Kidney (tissue), 13 donors: ENCODE measurements at regions not wholly inside any gene's neighbourhood (a gene's known extent, or its start where the extent isn't known, plus 50 kb on each side); places are given as distances from the start of the nearest gene placed in this dataset.

Experiments used
- DNase-seq, 5 donors: peaks; one replicate each; pipeline ENCODE4 v3.0.0-alpha.2; 2013 to 2020
- FAIRE-seq: peaks from 2 replicates; lab custom pipeline; 2012; peaks lifted over from hg19 to GRCh38; lab: Jason Lieb, UNC
- H3K27ac ChIP-seq, 2 donors: one replicate each; pipeline ENCODE4 v1.7.0; 2013; ENCODE audit warnings: low read depth in 2 of 2, low read length in 2 of 2, inconsistent platforms in 1 of 2
- H3K27me3 ChIP-seq: one replicate; pipeline ENCODE4 v1.7.1; 2013; ENCODE audit warnings: low read length, inconsistent platforms; ENCODE audit not compliant: control insufficient read depth, insufficient read depth
- H3K36me3 ChIP-seq, 3 donors: one replicate each; pipeline versions ENCODE4 v1.7.0 to v1.7.1; 2013; ENCODE audit warnings: low read length in 3 of 3, control low read depth in 1 of 3, inconsistent platforms in 1 of 3; ENCODE audit not compliant: insufficient read depth in 3 of 3, control insufficient read depth in 2 of 3
- H3K4me1 ChIP-seq, 3 donors: one replicate each; pipeline versions ENCODE4 v1.7.0 to v1.7.1; 2013; ENCODE audit warnings: low read length in 3 of 3, inconsistent platforms in 1 of 3, low read depth in 1 of 3; ENCODE audit not compliant: control insufficient read depth in 2 of 3, insufficient read depth in 2 of 3
- H3K4me3 ChIP-seq, 3 donors: one replicate each; pipeline versions ENCODE4 v1.7.0 to v1.8.1; 2013; ENCODE audit warnings: low read length in 3 of 3, control low read depth in 1 of 3, inconsistent platforms in 1 of 3
- H3K9ac ChIP-seq, 3 donors: one replicate each; pipeline versions ENCODE4 v1.7.0 to v1.7.1; 2013; ENCODE audit warnings: low read length in 3 of 3, control low read depth in 1 of 3, inconsistent platforms in 1 of 3
- H3K9me3 ChIP-seq, 3 donors: one replicate each; pipeline versions ENCODE4 v1.7.0 to v1.7.1; 2013; ENCODE audit warnings: low read length in 3 of 3, control low read depth in 1 of 3, inconsistent platforms in 1 of 3; ENCODE audit not compliant: control insufficient read depth in 2 of 3, insufficient read depth in 1 of 3
- CTCF ChIP-seq: IDR thresholded peaks from 3 replicates; pipeline ENCODE4 v1.5.1; 2012; ENCODE audit warnings: mild to moderate bottlenecking, moderate library complexity, borderline replicate concordance; ENCODE audit not compliant: insufficient read depth; ENCODE audit errors: extremely low read depth
- intact Hi-C: fragments of 100-400 bp; cut with DNase I; formaldehyde crosslinking; loops from one replicate; pipeline ENCODE4 v1.11.1; 2022
- donor health status: control.
- donor health status: control.
- donor health status: control.
- donor health status: control.
- donor health status: control.
- donor health status: DM: yes; HTN: yes; CAD: no.
- donor health status: Normal renal cell carcinoma (clear cell type).

GRCh38 chr16:80862160-80862705 lies 57.8 kb upstream of the CDYL2 start:
- no peak for TF ChIP-seq CTCF
- DNase-seq (no peak), FAIRE-seq (no peak)
- Histone ChIP-seq H3K4me1 (no peaks in the 10 kb centered on the region), H3K36me3 (no peaks in the 10 kb centered on the region), H3K9me3 (peaks cover 0 to 3% (median 0%) of the 10 kb centered on the region in 3 donors), H3K27me3 (no peaks in the 10 kb centered on the region), H3K27ac (no peak overlapping the region), H3K4me3 (no peak overlapping the region), H3K9ac (no peak overlapping the region)
- intact Hi-C loops: no loop called here
